ENCODE measurements at regions not wholly inside any gene's neighbourhood (a gene's known extent, or its start where the extent isn't known, plus 50 kb on each side); places are given as distances from the start of the nearest gene placed in this dataset.

DNA sequence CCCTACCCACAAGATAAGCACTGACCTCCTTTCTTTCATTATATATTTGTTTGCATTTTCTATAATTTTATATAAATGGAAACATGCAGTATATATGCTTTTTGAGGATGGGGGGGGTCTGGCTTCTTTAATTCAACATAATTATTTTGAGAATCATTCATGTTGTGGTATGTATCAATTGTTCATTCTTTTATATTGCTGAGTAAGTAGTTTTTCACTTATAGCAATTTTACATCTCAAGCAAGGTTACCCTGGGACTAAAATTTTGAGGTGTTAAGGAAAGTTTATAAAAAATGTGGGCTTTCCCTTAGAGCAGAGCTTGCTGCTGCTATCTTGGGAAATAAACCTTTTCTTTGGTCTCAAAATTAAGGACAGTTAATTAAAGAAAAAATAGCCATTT, 89.9 kb upstream of the EGLN3 start:
- no peaks in the 10 kb centered on the region for H3K36me3 Mint-ChIP-seq (ENCODE audit: unreplicated experiment)
- H3K9me3 Mint-ChIP-seq (ENCODE audit: unreplicated experiment): no peaks in the 10 kb centered on the region
- H3K27me3 Mint-ChIP-seq (ENCODE audit: unreplicated experiment): peaks cover 32% of the 10 kb centered on the region
- H3K27ac Mint-ChIP-seq (ENCODE audit: unreplicated experiment): no peak overlapping the region
- no peak for TF ChIP-seq CTCF (IDR thresholded peaks at IDR 0.05)
- DNase-seq (ENCODE audit: extremely low spot score, unreplicated experiment): no peak
- H3K4me3 Mint-ChIP-seq (ENCODE audit: unreplicated experiment): no peak overlapping the region
- no peaks in the 10 kb centered on the region for H3K4me1 Mint-ChIP-seq (ENCODE audit: unreplicated experiment)

- no peak for DNase-seq (ENCODE audit: extremely low spot score, unreplicated experiment)
- Mint-ChIP-seq H3K4me3 (ENCODE audit: unreplicated experiment) (no peak overlapping the region), H3K9me3 (ENCODE audit: unreplicated experiment) (no peaks in the 10 kb centered on the region), H3K4me1 (ENCODE audit: unreplicated experiment) (no peaks in the 10 kb centered on the region), H3K36me3 (ENCODE audit: unreplicated experiment) (no peaks in the 10 kb centered on the region), H3K27me3 (ENCODE audit: unreplicated experiment) (peaks cover 32% of the 10 kb centered on the region), H3K27ac (ENCODE audit: unreplicated experiment) (no peak overlapping the region)
- TF ChIP-seq CTCF (IDR thresholded peaks at IDR 0.05): no peak
These were observed 88.7 kb upstream of the EGLN3 start for GRCh38 chr14:34039428-34040047.

DNA sequence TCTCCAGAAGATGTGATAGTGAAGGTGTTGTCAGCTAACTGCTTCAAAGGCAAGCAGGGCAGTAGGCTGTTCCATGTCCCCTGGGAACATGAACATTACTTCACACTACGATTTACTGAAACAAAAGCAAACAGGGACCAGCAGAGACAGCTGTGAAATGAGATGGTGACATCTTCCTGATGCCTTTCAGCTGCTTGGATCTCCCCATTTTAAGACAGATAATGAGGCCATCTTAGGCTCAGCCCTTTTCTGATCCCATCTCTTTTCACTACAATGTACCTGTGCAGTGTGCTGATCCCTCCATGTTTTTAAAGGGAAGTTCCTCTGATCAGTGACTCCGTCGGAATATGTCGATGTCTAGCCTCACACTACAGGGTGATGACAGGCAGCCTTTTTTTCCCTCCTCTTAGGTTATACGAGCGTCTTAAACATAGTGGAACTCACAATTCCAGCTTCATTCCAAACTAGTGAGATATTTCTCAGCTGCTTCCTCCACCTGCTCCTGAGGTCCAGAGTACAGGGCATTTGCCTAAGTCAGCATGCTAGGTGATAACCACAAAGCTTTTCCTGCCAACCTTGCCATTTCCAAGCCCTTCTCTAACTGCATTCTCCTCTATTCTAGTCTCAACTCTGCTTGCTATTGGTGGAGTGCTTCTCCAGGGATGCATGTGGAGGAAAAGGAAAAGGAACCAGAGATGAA, 87.6 kb upstream of the EGLN3 start:
- Mint-ChIP-seq H3K27me3 (ENCODE audit: unreplicated experiment) (peaks cover 32% of the 10 kb centered on the region), H3K9me3 (ENCODE audit: unreplicated experiment) (no peaks in the 10 kb centered on the region), H3K4me3 (ENCODE audit: unreplicated experiment) (no peak overlapping the region), H3K27ac (ENCODE audit: unreplicated experiment) (no peak overlapping the region), H3K36me3 (ENCODE audit: unreplicated experiment) (no peaks in the 10 kb centered on the region), H3K4me1 (ENCODE audit: unreplicated experiment) (no peaks in the 10 kb centered on the region)
- no peak for DNase-seq (ENCODE audit: extremely low spot score, unreplicated experiment)
- TF ChIP-seq CTCF (IDR thresholded peaks at IDR 0.05): no peak

DNA sequence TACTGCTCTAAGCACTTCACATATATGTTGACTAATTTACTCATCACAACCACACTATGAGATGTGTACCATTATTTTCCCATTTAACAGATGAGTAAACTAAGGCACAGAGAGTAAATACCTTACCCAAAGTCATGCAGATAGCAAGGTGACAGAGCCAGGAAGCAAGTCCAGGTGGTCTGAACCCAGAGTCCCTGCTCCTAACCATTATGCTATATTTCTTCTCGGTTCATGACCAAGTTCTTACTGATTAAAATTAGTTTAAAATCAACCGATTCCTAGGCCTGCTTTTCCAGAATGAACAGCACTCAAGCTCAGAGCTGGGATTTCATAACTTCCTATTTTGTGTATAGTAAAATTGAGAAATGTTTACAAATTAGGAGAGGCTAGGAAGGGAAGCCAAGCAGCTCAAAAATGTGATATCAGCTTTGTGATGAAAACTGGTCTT, 85.5 kb upstream of the EGLN3 start:
- Mint-ChIP-seq H3K27me3 (ENCODE audit: unreplicated experiment) (peaks cover 45% of the 10 kb centered on the region), H3K9me3 (ENCODE audit: unreplicated experiment) (no peaks in the 10 kb centered on the region), H3K36me3 (ENCODE audit: unreplicated experiment) (no peaks in the 10 kb centered on the region), H3K4me3 (ENCODE audit: unreplicated experiment) (no peak overlapping the region), H3K4me1 (ENCODE audit: unreplicated experiment) (no peaks in the 10 kb centered on the region), H3K27ac (ENCODE audit: unreplicated experiment) (no peak overlapping the region)
- no peak for TF ChIP-seq CTCF (IDR thresholded peaks at IDR 0.05)
- no peak for DNase-seq (ENCODE audit: extremely low spot score, unreplicated experiment)

DNA sequence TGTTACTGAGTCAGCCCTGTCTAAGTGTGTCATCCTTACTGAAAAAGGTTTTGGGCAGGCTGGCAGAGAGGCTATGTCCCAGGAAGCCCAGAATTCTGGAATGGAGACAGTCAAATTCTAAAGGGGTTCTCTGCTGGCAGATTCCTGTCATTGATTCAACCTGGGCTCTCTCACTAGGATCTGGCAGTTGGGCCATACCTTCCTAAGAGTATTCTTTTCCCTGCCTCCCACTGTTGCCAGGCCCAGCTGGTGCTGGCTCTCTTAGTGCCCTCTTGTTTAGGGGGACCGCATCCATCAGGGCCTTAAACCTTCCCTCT, 85.0 kb upstream of the EGLN3 start:
- no peak overlapping the region for H3K4me3 Mint-ChIP-seq (ENCODE audit: unreplicated experiment)
- H3K9me3 Mint-ChIP-seq (ENCODE audit: unreplicated experiment): no peaks in the 10 kb centered on the region
- H3K27me3 Mint-ChIP-seq (ENCODE audit: unreplicated experiment): peaks cover 47% of the 10 kb centered on the region
- no peak for DNase-seq (ENCODE audit: extremely low spot score, unreplicated experiment)
- no peak overlapping the region for H3K27ac Mint-ChIP-seq (ENCODE audit: unreplicated experiment)
- H3K36me3 Mint-ChIP-seq (ENCODE audit: unreplicated experiment): no peaks in the 10 kb centered on the region
- H3K4me1 Mint-ChIP-seq (ENCODE audit: unreplicated experiment): no peaks in the 10 kb centered on the region
- TF ChIP-seq CTCF (IDR thresholded peaks at IDR 0.05): no peak
